Hippocampal formation (tissue), 2 donors: ENCODE measurements at regions not wholly inside any gene's neighbourhood (a gene's known extent, or its start where the extent isn't known, plus 50 kb on each side); places are given as distances from the start of the nearest gene placed in this dataset.
"Not testable (repeated sequence)": the region's sequence is repeated elsewhere in the genome, so short reads cannot be mapped to it uniquely, and the experiment has no call there.

Source experiments
- DNase-seq, 2 donors: peaks; one replicate each; lab custom pipeline; 2025; lab: John Stamatoyannopoulos, UW

- DNase-seq = no peak
Observed at GRCh38 chr17:53765609-53766008, 57.1 kb upstream of the KIF2B start.

GRCh38 chr17:53765129-53765528 is 57.6 kb upstream of the KIF2B start:
- no peak for DNase-seq

- no peak for DNase-seq
Observed at GRCh38 chr17:53757559-53757958, 65.2 kb upstream of the KIF2B start.

- not testable (repeated sequence) for DNase-seq
Observed at GRCh38 chr17:53757116-53757515, 65.6 kb upstream of the KIF2B start.

GRCh38 chr17:53749178-53749577 is 73.5 kb upstream of the KIF2B start:
- DNase-seq = no peak

GRCh38 chr17:53748159-53748820 is 74.4 kb upstream of the KIF2B start:
- DNase-seq = not testable (repeated sequence)

GRCh38 chr17:53740312-53740711 is 82.4 kb upstream of the KIF2B start:
- no peak for DNase-seq

- DNase-seq = no peak
Observed at GRCh38 chr17:53736516-53737240, 86.0 kb upstream of the KIF2B start.

- no peak for DNase-seq
Observed at GRCh38 chr17:53724726-53725125, 98.0 kb upstream of the KIF2B start.

GRCh38 chr17:53722407-53722806 is 100.3 kb upstream of the KIF2B start:
- no peak for DNase-seq

- DNase-seq = no peak
Observed at GRCh38 chr17:53721101-53721500, 101.6 kb upstream of the KIF2B start.

GRCh38 chr17:53719229-53719628 is 103.5 kb upstream of the KIF2B start:
- no peak for DNase-seq

- no peak for DNase-seq
Observed at GRCh38 chr17:53707566-53707965, 115.2 kb upstream of the KIF2B start.

- no peak for DNase-seq
Observed at GRCh38 chr17:53696286-53696685, 126.4 kb upstream of the KIF2B start.

GRCh38 chr17:53687324-53687723 is 135.4 kb upstream of the KIF2B start:
- no peak for DNase-seq

GRCh38 chr17:53680745-53681144 is 142.0 kb upstream of the KIF2B start:
- no peak for DNase-seq

- no peak for DNase-seq
Observed at GRCh38 chr17:53668854-53669253, 153.9 kb upstream of the KIF2B start.

- no peak for DNase-seq
Observed at GRCh38 chr17:53662608-53663007, 160.1 kb upstream of the KIF2B start.

GRCh38 chr17:53659181-53659580 is 163.5 kb upstream of the KIF2B start:
- no peak for DNase-seq

- no peak for DNase-seq
Observed at GRCh38 chr17:53655591-53655990, 167.1 kb upstream of the KIF2B start.

GRCh38 chr17:53649201-53649600 is 173.5 kb upstream of the KIF2B start:
- no peak for DNase-seq

GRCh38 chr17:53646835-53647234 is 175.9 kb upstream of the KIF2B start:
- no peak for DNase-seq

GRCh38 chr17:53640808-53641207 is 181.9 kb upstream of the KIF2B start:
- no peak for DNase-seq

- DNase-seq = no peak
Observed at GRCh38 chr17:53635444-53635843, 187.3 kb upstream of the KIF2B start.
